GM12878 (cell line): ENCODE measurements at regions not wholly inside any gene's neighbourhood (a gene's known extent, or its start where the extent isn't known, plus 50 kb on each side); places are given as distances from the start of the nearest gene placed in this dataset.

Source experiments
- ATAC-seq: fragments of 200-7000 bp; cut with Tn5 transposase; 3 replicates; pipeline ENCODE4 v1.9.1; 2020; ENCODE audit warnings: mild to moderate bottlenecking, moderate library complexity
- BruUV-seq: library from RNA; stranded (reverse); fragments of 400-500 nt; replicated peaks from 2 replicates; lab custom pipeline; 2021; lab: Mats Ljungman, UMichigan
- CTCF ChIA-PET: fragments of 300-600 bp; sonication (Branson Sonifier 250); formaldehyde crosslinking; extraction: SDS; loops from one replicate; lab custom pipeline; 2021; ENCODE audit warnings: inconsistent platforms; lab: Yijun Ruan, JAX
- POLR2A ChIA-PET: fragments of 350-600 bp; formaldehyde crosslinking; extraction: SDS; loops from one replicate; lab custom pipeline; 2021; ENCODE audit warnings: inconsistent platforms; lab: Charles Lee
- RAD21 ChIA-PET: fragments of 300-600 bp; sonication (Branson Sonifier 250); formaldehyde crosslinking; loops from one replicate; lab custom pipeline; 2023; ENCODE audit warnings: antibody characterized with exemption; ENCODE audit not compliant: unreplicated experiment; lab: Charles Lee
- SMC1A ChIA-PET: fragments of 300-600 bp; sonication (Branson Sonifier 250); formaldehyde crosslinking; loops from one replicate; lab custom pipeline; 2023; ENCODE audit not compliant: unreplicated experiment, uncharacterized antibody; lab: Charles Lee
- DNase-seq: peaks from one replicate; pipeline ENCODE4 v3.0.0-alpha.2; 2011; ENCODE audit warnings: low read depth, low spot score
- FAIRE-seq: peaks from 3 replicates; lab custom pipeline; 2011; peaks lifted over from hg19 to GRCh38; lab: Jason Lieb, UNC
- H2AFZ ChIP-seq: 2 replicates; pipeline ENCODE4 v1.6.0; 2011; ENCODE audit warnings: low read depth, low read length, control low read depth; ENCODE audit not compliant: control insufficient read depth
- H3K27ac ChIP-seq: 2 replicates; pipeline ENCODE4 v1.5.1; 2011; ENCODE audit warnings: control low read depth; ENCODE audit not compliant: control insufficient read depth, insufficient read depth
- H3K27me3 ChIP-seq, 2 experiments: replicated peaks in 1 of 2; 2 replicates each; pipeline versions ENCODE4 v1.6.0 to v1.6.1; 2011; ENCODE audit warnings: low read length in 1 of 2; ENCODE audit not compliant: control insufficient read depth in 2 of 2, insufficient read depth in 2 of 2
- H3K36me3 ChIP-seq, 2 experiments: 2 replicates each; pipeline ENCODE4 v1.5.1; 2011; ENCODE audit warnings: low read length in 1 of 2; ENCODE audit not compliant: control insufficient read depth in 2 of 2, insufficient read depth in 2 of 2
- H3K4me1 ChIP-seq: 2 replicates; pipeline ENCODE4 v1.6.1; 2011; ENCODE audit warnings: mild to moderate bottlenecking, low read length, moderate library complexity, mixed read lengths; ENCODE audit not compliant: control insufficient read depth, insufficient read depth
- H3K4me2 ChIP-seq: 2 replicates; pipeline ENCODE4 v1.6.0; 2011; ENCODE audit warnings: control low read depth; ENCODE audit not compliant: control insufficient read depth, insufficient read depth
- H3K4me3 ChIP-seq: fragments of 200-600 bp; sonication (generic); 2 replicates; pipeline ENCODE4 v1.5.1; 2016
- H3K79me2 ChIP-seq: 2 replicates; pipeline ENCODE4 v1.6.0; 2011; ENCODE audit warnings: low read length; ENCODE audit not compliant: control insufficient read depth, insufficient read depth
- H3K9ac ChIP-seq: 2 replicates; pipeline ENCODE4 v1.8.0; 2011; ENCODE audit warnings: low read length, control low read depth, mixed read lengths; ENCODE audit not compliant: control insufficient read depth, insufficient read depth
- H3K9me3 ChIP-seq: replicated peaks from 3 replicates; pipeline ENCODE4 v1.5.1; 2011; ENCODE audit warnings: mild to moderate bottlenecking, low read length; ENCODE audit not compliant: control insufficient read depth, insufficient read depth
- H4K20me1 ChIP-seq: 2 replicates; pipeline ENCODE4 v1.6.0; 2011; ENCODE audit not compliant: control insufficient read depth, insufficient read depth
- BRCA1 ChIP-seq: IDR thresholded peaks from 2 replicates; pipeline ENCODE4 v1.6.1; 2011; ENCODE audit warnings: low read depth, low read length, improper control_type of control experiment
- EGR1 ChIP-seq, 2 experiments: IDR thresholded peaks; 1 replicate in 1 of 2; 2 replicates in 1 of 2; pipeline ENCODE4 v1.6.1; 2011 to 2012; ENCODE audit warnings: low read depth in 2 of 2, low read length in 2 of 2, borderline replicate concordance in 1 of 2, mild to moderate bottlenecking in 1 of 2, moderate library complexity in 1 of 2
- FOXK2 ChIP-seq: fragments of 450-650 bp; IDR thresholded peaks from 2 replicates; pipeline ENCODE4 v1.6.1; 2017; ENCODE audit warnings: mild to moderate bottlenecking, moderate library complexity
- FOXM1 ChIP-seq: IDR thresholded peaks from 2 replicates; pipeline ENCODE4 v1.6.1; 2012; ENCODE audit warnings: low read depth, mild to moderate bottlenecking, inconsistent platforms, low read length, moderate library complexity
- HDGF ChIP-seq: fragments of 450-650 bp; IDR thresholded peaks from 2 replicates; pipeline ENCODE4 v1.6.1; 2016; ENCODE audit warnings: antibody characterized with exemption
- JUNB ChIP-seq: IDR thresholded peaks from 2 replicates; pipeline ENCODE4 v1.6.1; 2016; ENCODE audit warnings: antibody characterized with exemption, mild to moderate bottlenecking
- MYB ChIP-seq: fragments of 150-350 bp; IDR thresholded peaks from 2 replicates; pipeline ENCODE4 v1.6.1; 2014; ENCODE audit warnings: mild to moderate bottlenecking, low read depth, low read length, borderline replicate concordance
- NFIC ChIP-seq: IDR thresholded peaks from 2 replicates; pipeline ENCODE4 v1.6.1; 2012; ENCODE audit warnings: low read depth, mild to moderate bottlenecking, inconsistent platforms, low read length, moderate library complexity
- PAX5 ChIP-seq: IDR thresholded peaks from 2 replicates; pipeline ENCODE4 v1.6.1; 2011; ENCODE audit warnings: low read depth, low read length, borderline replicate concordance
- RELA ChIP-seq: fragments of 450-650 bp; IDR thresholded peaks from 2 replicates; pipeline ENCODE4 v1.8.0; 2014; ENCODE audit warnings: borderline replicate concordance; ENCODE audit not compliant: partially characterized antibody
- SMC3 ChIP-seq: IDR thresholded peaks from 2 replicates; pipeline ENCODE4 v1.6.1; 2011; ENCODE audit warnings: low read length, improper control_type of control experiment, borderline replicate concordance
- SUZ12 ChIP-seq: fragments of 200-600 bp; sonication (generic); IDR thresholded peaks from one replicate; pipeline ENCODE4 v1.6.1; 2018; ENCODE audit warnings: antibody characterized with exemption, mild to moderate bottlenecking; ENCODE audit not compliant: unreplicated experiment
- ZNF207 ChIP-seq: fragments of 450-650 bp; IDR thresholded peaks from 2 replicates; pipeline ENCODE4 v1.6.1; 2014; ENCODE audit warnings: antibody characterized with exemption, mild to moderate bottlenecking, borderline replicate concordance
- ZNF384 ChIP-seq: IDR thresholded peaks from 2 replicates; pipeline ENCODE4 v1.6.1; 2012; ENCODE audit warnings: low read depth, mild to moderate bottlenecking, low read length, improper control_type of control experiment, borderline replicate concordance
- in situ Hi-C: fragments of 300-500 bp; cut with MboI; formaldehyde crosslinking; loops from 9 replicates; pipeline ENCODE4 v1.14.3; 2018; ENCODE audit warnings: mixed read lengths
- intact Hi-C: fragments of 100-400 bp; cut with micrococcal nuclease; formaldehyde crosslinking; loops from one replicate; pipeline ENCODE4 v1.14.2; 2022; ENCODE audit not compliant: unreplicated experiment
- TF ChIP-seq, protein P1 (sequence below): fragments of 450-650 bp; conservative IDR thresholded peaks from 2 replicates; pipeline ENCODE4 v1.6.1; 2017; ENCODE audit warnings: mild to moderate bottlenecking, moderate library complexity
- TF ChIP-seq, protein P2 (sequence below): fragments of 450-650 bp; formaldehyde crosslinking; IDR thresholded peaks from 2 replicates; pipeline ENCODE4 v1.4.0; 2020; ENCODE audit warnings: mild to moderate bottlenecking, moderate library complexity

DNA sequence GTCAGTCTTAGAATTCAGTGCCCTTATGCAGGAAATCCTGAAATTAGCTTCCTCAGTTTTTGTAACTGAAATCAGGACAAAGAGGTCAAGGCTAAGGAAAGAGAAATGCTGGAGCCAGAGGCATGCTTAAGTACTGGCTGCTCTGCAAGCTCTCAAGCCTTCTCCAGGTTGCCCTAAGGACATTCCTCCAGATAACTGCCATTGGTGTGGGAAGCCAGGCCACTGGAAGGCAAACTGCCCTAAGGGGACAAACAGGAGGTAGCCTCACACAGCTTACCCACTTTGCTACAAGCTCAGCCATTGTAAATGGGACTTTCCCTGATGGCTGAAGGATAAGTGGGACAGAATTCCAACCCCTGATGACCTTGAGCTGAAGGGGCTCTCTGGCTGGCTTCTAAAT is 606.9 kb upstream of the PCDH10 start:
- ChIA-PET SMC1A (no interaction called here), CTCF (no interaction called here), RAD21 (no interaction called here), POLR2A (no interaction called here)
- no peaks in the 10 kb centered on the region for H3K27me3 ChIP-seq
- TF ChIP-seq EGR1 (IDR thresholded peaks at IDR 0.05; ENCODE audit: borderline replicate concordance in 1 of 2, low read depth in 2 of 2, low read length in 2 of 2) (no peak), SMC3 (no peak), JUNB (no peak), RELA (no peak), ZNF384 (no peak), BRCA1 (no peak), MYB (no peak), ZNF207 (no peak), PAX5 (no peak), HDGF (no peak), FOXK2 (no peak), FOXM1 (no peak), NFIC (no peak), SUZ12 (no peak)
- TF ChIP-seq, protein P1, sequence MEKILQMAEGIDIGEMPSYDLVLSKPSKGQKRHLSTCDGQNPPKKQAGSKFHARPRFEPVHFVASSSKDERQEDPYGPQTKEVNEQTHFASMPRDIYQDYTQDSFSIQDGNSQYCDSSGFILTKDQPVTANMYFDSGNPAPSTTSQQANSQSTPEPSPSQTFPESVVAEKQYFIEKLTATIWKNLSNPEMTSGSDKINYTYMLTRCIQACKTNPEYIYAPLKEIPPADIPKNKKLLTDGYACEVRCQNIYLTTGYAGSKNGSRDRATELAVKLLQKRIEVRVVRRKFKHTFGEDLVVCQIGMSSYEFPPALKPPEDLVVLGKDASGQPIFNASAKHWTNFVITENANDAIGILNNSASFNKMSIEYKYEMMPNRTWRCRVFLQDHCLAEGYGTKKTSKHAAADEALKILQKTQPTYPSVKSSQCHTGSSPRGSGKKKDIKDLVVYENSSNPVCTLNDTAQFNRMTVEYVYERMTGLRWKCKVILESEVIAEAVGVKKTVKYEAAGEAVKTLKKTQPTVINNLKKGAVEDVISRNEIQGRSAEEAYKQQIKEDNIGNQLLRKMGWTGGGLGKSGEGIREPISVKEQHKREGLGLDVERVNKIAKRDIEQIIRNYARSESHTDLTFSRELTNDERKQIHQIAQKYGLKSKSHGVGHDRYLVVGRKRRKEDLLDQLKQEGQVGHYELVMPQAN: no peak
- TF ChIP-seq, protein P2, sequence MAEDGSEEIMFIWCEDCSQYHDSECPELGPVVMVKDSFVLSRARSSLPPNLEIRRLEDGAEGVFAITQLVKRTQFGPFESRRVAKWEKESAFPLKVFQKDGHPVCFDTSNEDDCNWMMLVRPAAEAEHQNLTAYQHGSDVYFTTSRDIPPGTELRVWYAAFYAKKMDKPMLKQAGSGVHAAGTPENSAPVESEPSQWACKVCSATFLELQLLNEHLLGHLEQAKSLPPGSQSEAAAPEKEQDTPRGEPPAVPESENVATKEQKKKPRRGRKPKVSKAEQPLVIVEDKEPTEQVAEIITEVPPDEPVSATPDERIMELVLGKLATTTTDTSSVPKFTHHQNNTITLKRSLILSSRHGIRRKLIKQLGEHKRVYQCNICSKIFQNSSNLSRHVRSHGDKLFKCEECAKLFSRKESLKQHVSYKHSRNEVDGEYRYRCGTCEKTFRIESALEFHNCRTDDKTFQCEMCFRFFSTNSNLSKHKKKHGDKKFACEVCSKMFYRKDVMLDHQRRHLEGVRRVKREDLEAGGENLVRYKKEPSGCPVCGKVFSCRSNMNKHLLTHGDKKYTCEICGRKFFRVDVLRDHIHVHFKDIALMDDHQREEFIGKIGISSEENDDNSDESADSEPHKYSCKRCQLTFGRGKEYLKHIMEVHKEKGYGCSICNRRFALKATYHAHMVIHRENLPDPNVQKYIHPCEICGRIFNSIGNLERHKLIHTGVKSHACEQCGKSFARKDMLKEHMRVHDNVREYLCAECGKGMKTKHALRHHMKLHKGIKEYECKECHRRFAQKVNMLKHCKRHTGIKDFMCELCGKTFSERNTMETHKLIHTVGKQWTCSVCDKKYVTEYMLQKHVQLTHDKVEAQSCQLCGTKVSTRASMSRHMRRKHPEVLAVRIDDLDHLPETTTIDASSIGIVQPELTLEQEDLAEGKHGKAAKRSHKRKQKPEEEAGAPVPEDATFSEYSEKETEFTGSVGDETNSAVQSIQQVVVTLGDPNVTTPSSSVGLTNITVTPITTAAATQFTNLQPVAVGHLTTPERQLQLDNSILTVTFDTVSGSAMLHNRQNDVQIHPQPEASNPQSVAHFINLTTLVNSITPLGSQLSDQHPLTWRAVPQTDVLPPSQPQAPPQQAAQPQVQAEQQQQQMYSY (CRISPR knock-in tag): no peak
- ATAC-seq (no peak), DNase-seq (no peak), FAIRE-seq (no peak)
- no peaks in the 10 kb centered on the region for H3K79me2 ChIP-seq
- no peak overlapping the region for H3K4me3 ChIP-seq
- no peaks in the 10 kb centered on the region for H3K36me3 ChIP-seq
- intact Hi-C loops: no loop called here
- no peak overlapping the region for H2AFZ ChIP-seq
- no peaks in the 10 kb centered on the region for H3K9me3 ChIP-seq
- in situ Hi-C loops: no loop called here
- no peaks in the 10 kb centered on the region for H4K20me1 ChIP-seq
- no peaks in the 10 kb centered on the region for H3K4me1 ChIP-seq
- H3K9ac ChIP-seq: no peak overlapping the region
- no peak overlapping the region for H3K27ac ChIP-seq
- H3K4me2 ChIP-seq: no peak overlapping the region
- BruUV-seq: no TSS peak
